ENCODE measurements at regions not wholly inside any gene's neighbourhood (a gene's known extent, or its start where the extent isn't known, plus 50 kb on each side); places are given as distances from the start of the nearest gene placed in this dataset.

GRCh38 chr4:156692016-156692415 lies 279.6 kb downstream of the PDGFC start:
- H3K4me3 ChIP-seq (ENCODE audit: low read depth, poor library complexity, severe bottlenecking): no peak overlapping the region
- intact Hi-C loops (cut with DNase I; ENCODE audit: low total_unique reads): no loop called here
- DNase-seq (ENCODE audit: low spot score in 2 of 2): no peak
- 84 to 97% methylated on average over 1 of the region's 1 CpG for WGBS, 2 donors
- TF ChIP-seq CTCF (IDR thresholded peaks at IDR 0.05) (no peak), POLR2A (IDR thresholded peaks at IDR 0.05) (no peak)

GRCh38 chr4:156690572-156690971 lies 281.0 kb downstream of the PDGFC start:
- H3K4me3 ChIP-seq (ENCODE audit: low read depth, poor library complexity, severe bottlenecking): no peak overlapping the region
- TF ChIP-seq POLR2A (IDR thresholded peaks at IDR 0.05) (no peak), CTCF (IDR thresholded peaks at IDR 0.05) (no peak)
- DNase-seq (ENCODE audit: low spot score in 2 of 2): no peak
- intact Hi-C loops (cut with DNase I; ENCODE audit: low total_unique reads): no loop called here
- 90% methylated on average over 2 of the region's 2 CpGs for WGBS, 2 donors

- WGBS, 2 donors: 19 to 41% methylated on average over 3 of the region's 3 CpGs
- no peak overlapping the region for H3K4me3 ChIP-seq (ENCODE audit: low read depth, poor library complexity, severe bottlenecking)
- TF ChIP-seq POLR2A (IDR thresholded peaks at IDR 0.05) (no peak), CTCF (IDR thresholded peaks at IDR 0.05) (no peak)
- intact Hi-C loops (cut with DNase I; ENCODE audit: low total_unique reads): no loop called here
- DNase-seq (ENCODE audit: low spot score in 2 of 2): no peak
Measured at GRCh38 chr4:156686120-156686519, 285.5 kb downstream of the PDGFC start.

GRCh38 chr4:156685308-156685707 lies 286.3 kb downstream of the PDGFC start:
- no peak for DNase-seq (ENCODE audit: low spot score in 2 of 2)
- intact Hi-C loops (cut with DNase I; ENCODE audit: low total_unique reads): no loop called here
- 83 to 84% methylated on average over 3 of the region's 3 CpGs for WGBS, 2 donors
- TF ChIP-seq POLR2A (IDR thresholded peaks at IDR 0.05) (no peak), CTCF (IDR thresholded peaks at IDR 0.05) (no peak)
- no peak overlapping the region for H3K4me3 ChIP-seq (ENCODE audit: low read depth, poor library complexity, severe bottlenecking)

- H3K4me3 ChIP-seq (ENCODE audit: low read depth, poor library complexity, severe bottlenecking): no peak overlapping the region
- no peak for TF ChIP-seq POLR2A (IDR thresholded peaks at IDR 0.05)
- TF ChIP-seq CTCF (IDR thresholded peaks at IDR 0.05): no peak
- WGBS, 2 donors: 78 to 81% methylated on average over 4 of the region's 4 CpGs
- intact Hi-C loops (cut with DNase I; ENCODE audit: low total_unique reads): no loop called here
- no peak for DNase-seq (ENCODE audit: low spot score in 2 of 2)
Measured at GRCh38 chr4:156677656-156678055, 293.9 kb downstream of the PDGFC start.

- WGBS, 2 donors: 69 to 72% methylated on average over 6 of the region's 6 CpGs
- H3K4me3 ChIP-seq (ENCODE audit: low read depth, poor library complexity, severe bottlenecking): no peak overlapping the region
- TF ChIP-seq POLR2A (IDR thresholded peaks at IDR 0.05): no peak
- no peak for TF ChIP-seq CTCF (IDR thresholded peaks at IDR 0.05)
- intact Hi-C loops (cut with DNase I; ENCODE audit: low total_unique reads): no loop called here
- DNase-seq (ENCODE audit: low spot score in 2 of 2): no peak
Measured at GRCh38 chr4:156677131-156677531, 294.5 kb downstream of the PDGFC start.

Data from lower leg skin (tissue), 4 donors.